ENCODE measurements at regions not wholly inside any gene's neighbourhood (a gene's known extent, or its start where the extent isn't known, plus 50 kb on each side); places are given as distances from the start of the nearest gene placed in this dataset.
"Not testable (repeated sequence)": the region's sequence is repeated elsewhere in the genome, so short reads cannot be mapped to it uniquely, and the experiment has no call there.

DNA sequence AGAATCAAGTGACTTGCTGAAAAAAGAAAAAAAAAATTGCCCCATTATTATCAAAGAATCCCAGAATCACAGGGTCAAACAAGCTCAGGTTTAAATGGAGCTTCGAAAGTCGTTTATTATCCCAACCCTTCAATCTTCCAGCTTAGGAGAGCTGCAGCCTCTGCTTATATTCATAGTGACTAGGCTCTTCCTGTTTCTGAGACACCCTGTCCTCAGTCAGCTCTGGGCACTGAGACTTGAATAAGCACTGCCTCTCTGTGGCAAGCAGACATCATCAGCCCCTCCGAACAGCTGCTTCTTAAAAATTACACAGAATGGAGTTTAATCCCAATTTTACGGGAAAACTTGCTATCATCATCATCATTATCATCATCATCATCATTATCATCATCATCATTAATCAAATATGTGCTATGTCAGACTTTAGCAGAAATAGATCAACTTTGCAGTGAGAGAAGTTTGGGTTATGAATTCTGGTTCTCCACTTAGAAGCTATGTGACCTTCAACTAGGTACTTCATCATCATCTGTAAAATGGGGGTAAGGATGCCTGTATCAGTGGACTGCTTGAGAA, 614.0 kb upstream of the SYNCRIP start:
- no peak for DNase-seq (ENCODE audit: low spot score)

DNA sequence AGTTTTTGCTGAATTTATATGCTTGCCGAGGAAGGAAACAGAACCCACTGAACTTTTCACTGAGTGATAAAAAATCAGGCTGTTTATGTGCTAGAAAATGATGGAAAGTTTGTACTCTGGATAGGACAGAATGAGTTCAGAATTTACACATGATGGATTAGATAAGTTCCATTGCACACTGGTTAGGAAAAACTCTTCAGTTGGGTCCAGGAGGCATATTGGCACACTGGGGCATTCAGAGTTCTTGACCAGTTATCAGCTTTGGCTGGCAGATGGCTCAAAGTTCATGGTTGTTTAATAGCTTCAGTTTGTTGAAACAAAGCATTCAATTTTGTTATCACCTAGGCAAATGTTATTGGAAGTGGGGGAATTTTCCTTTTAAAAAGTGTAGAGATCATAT, 613.3 kb upstream of the SYNCRIP start:
- DNase-seq (ENCODE audit: low spot score) = no peak

DNA sequence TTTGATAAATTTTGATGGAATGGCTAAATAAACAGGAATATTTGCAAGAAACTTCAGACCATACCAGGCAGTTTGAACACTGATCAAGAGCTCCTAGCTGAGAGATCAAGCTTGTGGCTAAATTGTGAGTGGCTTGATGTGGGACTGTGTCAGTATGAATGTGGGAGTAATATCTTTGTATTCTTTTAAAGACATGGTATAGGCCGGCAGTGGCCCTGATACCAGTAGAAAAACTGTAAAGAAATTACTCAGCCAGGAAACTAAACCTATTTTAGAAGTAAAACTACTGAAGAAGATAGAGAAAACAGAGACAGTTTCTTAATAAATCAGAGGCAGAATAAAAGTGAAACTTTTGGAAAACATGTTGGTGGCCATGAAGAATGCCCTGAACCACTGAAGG, 608.4 kb upstream of the SYNCRIP start:
- DNase-seq (ENCODE audit: low spot score) = no peak

DNA sequence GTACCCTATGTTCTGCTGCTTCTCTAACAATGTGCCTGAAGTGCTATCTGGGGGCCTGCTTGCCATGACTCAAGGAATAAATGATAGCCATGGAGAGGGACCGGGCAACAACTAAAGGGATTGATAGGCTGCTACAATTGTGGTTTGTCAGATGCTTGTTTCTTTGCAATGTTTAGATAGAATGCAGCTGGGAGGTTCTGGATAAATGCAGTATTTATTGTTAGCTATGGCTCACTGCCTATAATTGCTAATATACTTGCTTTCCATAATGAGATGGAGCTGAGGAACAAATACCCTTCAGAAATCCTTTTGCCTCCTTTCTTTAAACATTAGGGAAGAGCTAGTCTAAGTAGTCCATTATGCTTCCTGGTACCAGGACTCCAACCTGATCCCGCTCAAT, 575.2 kb upstream of the SYNCRIP start:
- no peak for DNase-seq (ENCODE audit: low spot score)

DNA sequence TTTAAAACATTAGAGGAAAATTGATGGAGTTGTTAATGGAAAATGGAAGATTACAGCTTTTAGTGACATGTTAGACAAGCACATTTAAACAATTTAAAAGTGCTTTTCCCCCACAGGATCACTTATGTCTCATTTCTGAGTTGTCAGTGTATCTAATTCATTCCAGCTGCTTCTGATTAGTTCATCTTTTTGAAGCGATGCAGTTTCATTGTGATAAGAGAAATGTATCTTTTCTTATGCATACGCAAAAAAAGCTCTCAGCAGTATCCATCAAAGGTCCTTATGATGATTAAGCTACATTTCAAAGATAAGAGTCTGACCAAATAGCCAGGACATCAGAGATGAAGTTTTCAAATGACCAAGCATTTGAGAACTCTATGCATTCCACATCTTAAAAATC, 572.6 kb upstream of the SYNCRIP start:
- no peak for DNase-seq (ENCODE audit: low spot score)

DNA sequence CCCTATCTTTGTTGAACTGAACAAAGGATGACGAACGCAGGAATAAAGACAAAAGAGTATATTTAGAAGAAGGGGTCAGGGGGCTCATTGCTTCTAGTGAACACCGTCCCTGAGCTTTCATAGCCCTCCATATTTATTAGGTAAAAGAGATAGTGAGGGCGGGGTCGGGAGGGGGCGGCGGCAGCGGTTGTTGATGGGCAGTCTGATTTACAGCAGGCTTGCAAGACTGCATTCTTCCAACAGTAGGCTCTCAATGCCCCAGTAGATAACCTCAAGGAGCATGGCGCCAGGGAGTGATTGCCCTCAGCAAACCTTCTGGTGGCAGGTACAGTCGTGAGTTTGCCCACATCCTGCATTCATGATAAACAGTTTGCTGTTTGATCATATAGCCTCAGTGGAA, 563.3 kb upstream of the SYNCRIP start:
- DNase-seq (ENCODE audit: low spot score) = no peak

DNA sequence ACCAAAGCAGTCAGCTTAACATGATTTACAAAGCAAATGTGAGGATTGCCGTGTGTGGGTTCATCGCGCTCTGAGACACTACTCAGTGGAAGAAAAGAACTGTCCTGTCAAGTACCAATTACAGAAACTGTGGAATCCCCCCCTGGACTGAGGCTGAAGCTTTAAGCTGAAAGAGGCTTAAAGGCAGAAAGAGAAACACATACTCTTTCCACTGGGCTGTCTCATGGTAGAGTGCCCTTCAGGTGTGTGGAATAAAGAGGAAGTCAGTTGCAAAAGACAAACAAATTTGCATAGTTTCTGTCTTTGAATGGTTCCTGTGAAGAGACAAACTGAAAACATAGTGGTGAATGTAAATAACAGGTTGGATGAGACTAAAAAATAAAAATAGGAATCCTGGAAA, 560.4 kb upstream of the SYNCRIP start:
- DNase-seq (ENCODE audit: low spot score) = no peak

DNA sequence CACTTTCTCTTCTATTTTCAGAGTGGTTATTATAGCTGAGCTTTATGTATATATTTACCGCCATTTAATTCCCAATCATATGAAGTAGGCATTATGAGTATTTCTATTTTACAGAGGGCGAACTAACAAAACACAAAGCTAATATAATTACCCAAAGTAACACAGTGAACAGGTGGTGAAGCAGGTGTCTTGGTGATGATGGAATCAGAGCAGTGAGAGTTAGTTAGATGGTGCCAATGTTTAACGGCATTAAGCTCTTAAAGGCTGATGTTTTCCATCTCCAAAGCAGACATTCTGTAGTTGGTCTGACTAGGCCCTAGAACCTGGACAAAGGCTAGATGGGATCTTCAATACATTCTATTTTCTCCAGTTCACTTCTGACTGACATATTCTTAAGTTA, 551.1 kb upstream of the SYNCRIP start:
- DNase-seq (ENCODE audit: low spot score) = no peak

DNA sequence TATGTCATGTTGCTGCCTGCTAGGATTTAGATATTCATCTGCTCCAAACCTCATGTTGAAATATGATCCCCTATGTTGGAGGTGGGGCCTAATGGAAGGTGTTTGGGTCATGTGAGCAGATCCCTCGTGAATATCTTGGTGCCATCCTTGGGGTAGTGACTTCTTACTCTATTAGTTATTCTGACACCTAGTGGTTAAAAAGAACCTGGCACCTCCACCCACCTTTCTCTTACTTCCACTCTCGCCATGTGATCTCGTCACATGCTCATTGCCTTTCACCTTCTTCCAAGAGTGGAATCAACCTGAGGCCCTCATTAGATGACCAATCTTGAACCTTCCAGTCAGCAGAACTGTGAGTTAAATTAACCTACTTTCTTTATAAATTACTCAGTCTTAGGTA, 549.4 kb upstream of the SYNCRIP start:
- DNase-seq (ENCODE audit: low spot score) = no peak

DNA sequence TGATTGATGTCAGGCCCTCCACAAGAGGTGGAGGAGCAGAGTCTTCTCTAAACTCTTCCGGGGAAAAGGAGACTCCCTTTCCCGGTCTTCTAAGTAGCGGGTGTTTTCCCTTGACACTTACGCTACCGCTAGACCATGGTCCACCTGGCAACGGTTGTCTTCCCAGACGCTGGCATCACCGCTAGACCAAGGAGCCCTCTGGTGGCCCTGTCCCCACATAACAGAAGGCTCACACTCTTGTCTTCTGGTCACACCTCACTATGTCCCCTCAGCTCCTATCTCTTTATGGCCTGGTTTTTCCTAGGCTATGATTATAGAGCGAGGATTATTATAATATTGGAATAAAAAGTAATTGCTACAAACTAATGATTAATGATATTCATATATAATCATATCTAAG, 532.5 kb upstream of the SYNCRIP start:
- DNase-seq (ENCODE audit: low spot score) = not testable (repeated sequence)

DNA sequence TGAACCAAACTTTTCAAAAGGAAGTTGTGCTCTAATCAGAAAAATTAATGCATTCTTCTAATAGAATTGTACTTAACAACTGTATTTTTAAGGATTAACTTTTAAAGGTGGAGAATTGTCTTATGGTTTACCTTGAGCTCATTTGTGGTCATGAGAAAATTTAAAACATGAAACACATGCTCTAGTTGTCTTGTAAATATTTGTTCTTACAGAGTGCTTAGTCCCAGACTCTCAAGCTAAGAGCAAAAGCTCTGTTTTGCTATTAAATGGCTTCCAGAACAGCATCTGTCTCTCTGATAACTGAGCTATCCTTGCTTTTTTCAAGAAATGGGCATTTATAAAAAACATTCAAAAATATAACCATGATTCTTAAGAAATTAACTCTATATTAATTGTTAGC, 512.2 kb upstream of the SYNCRIP start:
- DNase-seq (ENCODE audit: low spot score) = no peak

DNA sequence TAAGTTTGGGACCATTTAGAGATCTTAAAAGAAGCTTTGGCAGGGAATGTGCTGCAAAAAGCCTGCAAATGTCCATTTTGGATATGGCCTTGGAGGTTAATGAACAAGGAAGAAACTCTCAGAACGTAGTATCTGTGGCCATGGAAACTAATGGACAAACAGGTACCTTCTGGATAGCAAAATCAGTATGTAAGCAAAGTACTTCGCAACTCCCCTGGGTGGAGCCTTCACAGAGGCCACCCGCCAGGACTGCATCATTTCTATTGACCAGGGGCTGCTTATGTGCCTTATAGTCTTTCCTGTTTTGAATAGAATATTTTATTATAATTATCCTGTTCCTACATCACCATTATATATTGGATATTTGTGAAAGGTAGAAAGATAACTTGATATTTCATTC, 510.8 kb upstream of the SYNCRIP start:
- DNase-seq (ENCODE audit: low spot score) = no peak

DNA sequence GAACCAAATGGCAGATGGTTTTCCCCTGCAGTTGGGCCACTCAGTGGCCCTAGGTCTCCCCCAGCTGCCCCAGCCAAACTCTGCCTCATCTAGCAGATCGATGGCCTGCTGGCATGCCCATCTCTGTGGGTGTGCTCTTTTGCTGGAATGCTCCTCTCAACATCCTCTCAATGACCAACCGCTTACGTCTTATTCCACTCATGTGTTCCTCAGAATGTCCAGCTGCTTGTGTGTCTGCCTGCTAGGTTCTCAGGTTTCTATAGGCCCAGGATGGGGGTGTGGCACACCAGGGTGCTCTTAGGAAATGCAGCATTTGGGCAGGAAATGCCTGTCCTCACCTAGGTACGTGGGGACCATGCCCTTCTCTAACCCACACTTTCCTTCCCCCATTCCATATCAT, 509.9 kb upstream of the SYNCRIP start:
- no peak for DNase-seq (ENCODE audit: low spot score)

DNA sequence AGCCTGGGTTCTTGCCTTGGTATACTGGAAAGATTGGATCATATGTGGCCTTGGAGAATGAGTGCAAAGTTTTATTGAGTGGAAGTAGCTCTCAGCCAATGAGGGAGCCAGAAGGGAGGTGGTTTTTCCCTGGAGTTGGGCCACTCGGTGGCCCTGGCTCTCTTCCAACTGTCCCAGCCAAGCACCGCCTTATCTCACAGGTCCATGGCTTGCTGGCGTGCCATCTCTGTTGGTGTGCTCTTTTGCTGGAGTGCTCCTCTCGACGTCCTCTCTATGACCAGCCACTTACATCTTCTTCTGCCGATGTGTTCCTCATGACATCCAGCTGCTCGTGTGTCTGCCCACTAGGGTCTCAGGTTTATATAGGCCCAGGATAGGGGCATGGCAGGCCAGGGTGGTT, 505.9 kb upstream of the SYNCRIP start:
- no peak for DNase-seq (ENCODE audit: low spot score)

DNA sequence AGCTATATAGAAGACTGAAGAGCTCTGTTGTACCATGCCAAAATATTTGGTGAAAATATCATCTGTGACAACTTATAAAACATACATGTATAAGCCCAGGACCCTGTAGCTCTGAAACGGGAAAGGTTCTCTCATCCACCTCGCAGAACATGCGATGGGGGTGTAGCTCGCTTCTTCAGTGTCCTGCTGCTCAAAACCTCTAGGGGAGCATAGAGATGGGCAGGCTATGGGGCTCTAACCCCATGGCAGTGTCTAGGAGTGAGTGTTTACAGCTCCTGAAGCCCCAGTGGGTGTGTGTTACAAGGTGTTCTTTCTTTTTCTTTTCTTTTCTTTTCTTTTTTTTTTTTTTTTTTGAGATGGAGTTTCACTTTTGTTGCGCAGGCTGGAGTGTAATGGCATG, 505.2 kb upstream of the SYNCRIP start:
- DNase-seq (ENCODE audit: low spot score) = no peak

DNA sequence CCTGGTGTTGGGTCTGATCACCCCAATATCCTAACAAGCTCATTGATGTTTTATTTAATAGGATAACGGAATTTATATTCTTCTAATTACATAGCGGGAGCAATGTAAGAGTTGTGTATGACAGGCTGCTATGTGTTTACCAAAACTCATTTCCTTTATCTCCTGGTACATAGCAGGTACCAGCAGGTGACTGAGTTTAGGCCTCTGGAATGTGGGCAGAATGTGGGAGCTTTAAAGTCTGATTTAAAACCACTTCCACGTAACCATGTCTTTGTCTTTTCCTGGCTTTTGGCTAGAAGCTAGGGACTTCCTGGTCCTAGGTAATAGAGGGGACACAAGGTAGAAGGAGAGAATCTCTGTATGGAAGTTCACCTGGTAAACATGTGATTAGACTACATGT, 504.6 kb upstream of the SYNCRIP start:
- no peak for DNase-seq (ENCODE audit: low spot score)

DNA sequence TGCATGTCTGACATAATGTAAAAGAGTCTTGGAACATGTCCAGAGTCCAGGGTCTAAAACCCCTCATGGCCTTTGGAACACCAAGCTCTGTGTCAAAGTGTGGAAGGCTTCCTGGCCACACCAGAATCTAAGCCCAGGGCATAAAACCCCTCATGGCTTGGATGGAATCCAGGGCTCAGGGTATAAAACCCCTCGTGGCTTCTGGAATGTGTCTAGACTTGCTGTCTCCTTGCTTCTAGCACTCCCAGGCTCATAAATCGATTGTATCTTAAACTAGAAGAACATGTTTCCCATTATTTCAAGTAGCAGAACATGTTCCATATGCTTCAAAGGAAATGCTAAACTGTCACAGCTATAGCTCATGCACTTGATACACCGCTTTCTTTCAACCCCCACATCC, 504.1 kb upstream of the SYNCRIP start:
- not testable (repeated sequence) for DNase-seq (ENCODE audit: low spot score)

DNA sequence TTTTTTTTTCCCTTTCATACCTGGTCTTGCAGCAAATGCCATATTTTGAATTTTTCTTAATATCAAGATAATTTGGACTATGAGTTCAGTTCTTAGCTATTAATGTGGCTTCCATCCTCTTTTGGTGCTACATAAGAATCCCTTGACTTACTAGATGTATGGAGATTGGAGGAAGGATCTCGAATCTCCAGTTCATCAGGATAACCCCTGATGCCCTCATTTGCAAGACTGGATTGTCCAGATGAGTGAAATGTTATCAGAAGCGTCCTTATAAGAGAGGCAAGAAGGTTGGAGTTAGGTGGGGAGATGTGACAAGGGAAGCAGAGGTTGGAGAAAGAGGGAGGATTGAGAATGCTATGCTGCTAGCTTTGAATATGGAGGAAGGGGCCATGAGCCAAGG, 499.6 kb upstream of the SYNCRIP start:
- no peak for DNase-seq (ENCODE audit: low spot score)

DNA sequence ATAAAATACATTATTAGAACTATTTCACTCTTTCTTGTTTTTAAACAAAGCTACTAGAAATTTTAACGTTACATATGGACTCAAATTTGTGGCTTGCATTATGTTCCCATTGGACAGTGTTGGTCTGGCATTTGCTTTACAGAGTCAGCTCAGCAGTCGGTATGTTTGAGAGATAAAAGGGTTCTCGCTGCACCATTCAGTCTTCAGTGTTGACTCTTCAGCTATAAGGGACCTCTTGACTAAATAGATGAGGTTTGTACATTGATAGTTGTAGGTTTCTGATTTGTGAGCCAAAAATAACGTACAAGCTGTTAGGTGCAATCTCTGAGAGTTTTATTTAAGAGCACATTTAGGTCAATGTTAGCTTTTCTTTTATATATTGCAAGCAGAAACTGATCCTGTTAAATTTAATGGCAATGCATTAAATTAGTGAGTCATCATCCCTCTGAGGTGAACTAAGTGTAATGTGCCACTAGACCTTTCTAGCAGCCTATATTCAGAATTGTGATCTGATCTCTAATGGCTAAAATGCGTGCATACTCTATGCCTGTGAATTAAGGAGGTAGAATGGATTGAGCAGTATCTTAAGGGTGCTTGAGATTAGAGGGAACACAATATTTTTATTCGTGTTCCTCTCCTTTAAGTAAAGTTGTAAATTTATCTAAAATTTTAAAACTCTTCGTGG, 485.6 kb upstream of the SYNCRIP start:
- no peak for DNase-seq (ENCODE audit: low spot score)

DNA sequence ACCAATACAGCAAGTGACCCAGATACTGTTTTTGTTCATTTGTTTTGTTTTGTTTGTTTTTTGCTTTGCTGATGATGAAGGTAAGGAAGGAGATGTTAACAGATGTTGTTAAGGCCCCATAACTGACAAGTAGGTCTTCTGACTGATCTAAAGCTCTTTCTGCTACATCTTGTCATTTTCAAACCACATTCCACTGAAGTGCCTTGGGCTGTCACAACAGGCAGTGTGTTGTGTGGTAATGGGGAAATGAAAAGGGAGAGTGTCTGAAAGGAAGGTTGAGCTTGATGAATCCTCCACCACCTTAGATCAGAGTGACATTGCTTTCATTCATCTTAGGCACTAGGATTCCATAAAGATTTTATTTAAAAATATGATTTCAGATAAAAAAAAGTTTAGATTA, 479.4 kb upstream of the SYNCRIP start:
- no peak for DNase-seq (ENCODE audit: low spot score)

DNA sequence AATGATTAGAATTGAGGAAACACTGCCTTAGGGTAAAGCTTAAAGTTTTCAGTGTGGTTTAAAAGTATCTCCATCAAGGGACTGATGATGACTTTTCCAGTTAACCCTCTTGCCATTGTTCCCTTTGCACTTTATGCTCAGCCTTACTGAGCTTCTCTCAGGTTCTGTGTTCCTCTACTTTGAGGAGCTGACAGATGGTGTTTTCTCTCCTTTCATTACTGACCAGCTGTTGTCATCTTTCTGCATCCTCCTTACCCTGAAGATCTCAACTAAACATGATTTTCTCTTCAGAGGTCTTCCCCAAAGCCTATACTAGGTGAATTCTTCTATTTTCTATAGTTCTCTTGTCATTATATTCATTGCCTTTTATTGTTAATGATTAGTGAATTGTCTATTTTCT, 475.6 kb upstream of the SYNCRIP start:
- DNase-seq (ENCODE audit: low spot score) = no peak

DNA sequence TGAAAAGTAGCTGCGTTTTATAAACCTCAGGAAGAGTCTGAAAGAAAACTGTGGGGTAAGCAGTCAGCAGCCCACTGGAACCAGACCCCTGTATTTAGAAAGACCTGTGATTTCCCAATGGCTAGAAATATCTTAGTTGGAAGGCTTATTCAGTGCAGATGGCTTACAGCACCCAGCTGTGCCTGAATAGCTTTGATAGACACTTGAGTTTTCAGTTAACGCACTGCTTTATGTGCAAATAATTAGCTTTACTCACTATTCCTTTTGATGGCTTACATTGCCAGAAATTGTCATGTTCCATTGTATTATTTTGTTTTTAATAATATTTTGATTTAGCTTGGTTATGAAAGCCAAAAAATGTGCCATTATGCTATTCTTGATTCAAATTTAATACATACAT, 465.3 kb upstream of the SYNCRIP start:
- DNase-seq (ENCODE audit: low spot score) = no peak

DNA sequence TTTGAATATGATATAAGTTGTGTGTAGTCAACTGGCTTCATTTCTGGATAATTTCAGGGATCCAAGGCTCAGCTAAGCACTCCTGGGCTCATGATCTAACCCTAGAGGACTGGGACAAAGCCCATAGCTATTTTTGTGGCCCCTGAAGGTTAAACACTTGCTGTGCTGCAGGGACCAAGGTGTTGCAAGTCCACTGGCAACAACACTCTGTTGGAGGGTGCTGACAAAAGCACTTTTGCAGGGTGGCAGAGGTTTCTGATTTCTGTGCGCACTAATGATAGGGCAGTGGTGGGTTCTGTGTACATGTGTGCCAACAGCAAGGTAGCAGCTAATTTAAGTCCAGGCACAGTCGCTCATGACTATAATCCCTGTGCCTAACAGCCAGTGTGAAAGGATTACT, 445.3 kb upstream of the SYNCRIP start:
- no peak for DNase-seq (ENCODE audit: low spot score)

DNA sequence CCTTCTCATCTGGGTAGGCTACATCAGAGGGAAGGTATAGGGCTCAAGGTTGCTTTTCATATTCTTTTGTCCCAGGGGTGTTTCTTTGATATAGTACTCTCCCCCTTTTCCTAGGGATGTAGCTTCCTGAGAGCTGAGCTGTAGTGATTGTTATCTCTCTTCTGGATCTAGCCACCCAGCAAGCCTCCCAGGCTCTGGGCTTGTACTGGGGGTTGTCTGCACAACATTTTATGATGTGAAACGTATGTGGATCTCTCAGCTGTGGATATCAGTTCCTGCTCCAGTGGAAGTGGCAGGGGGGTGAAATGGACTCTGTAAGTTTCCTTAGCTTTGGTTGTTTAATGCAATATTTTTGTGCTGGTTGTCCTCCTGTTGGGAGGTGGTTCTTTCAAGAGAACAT, 437.3 kb upstream of the SYNCRIP start:
- DNase-seq (ENCODE audit: low spot score) = no peak

DNA sequence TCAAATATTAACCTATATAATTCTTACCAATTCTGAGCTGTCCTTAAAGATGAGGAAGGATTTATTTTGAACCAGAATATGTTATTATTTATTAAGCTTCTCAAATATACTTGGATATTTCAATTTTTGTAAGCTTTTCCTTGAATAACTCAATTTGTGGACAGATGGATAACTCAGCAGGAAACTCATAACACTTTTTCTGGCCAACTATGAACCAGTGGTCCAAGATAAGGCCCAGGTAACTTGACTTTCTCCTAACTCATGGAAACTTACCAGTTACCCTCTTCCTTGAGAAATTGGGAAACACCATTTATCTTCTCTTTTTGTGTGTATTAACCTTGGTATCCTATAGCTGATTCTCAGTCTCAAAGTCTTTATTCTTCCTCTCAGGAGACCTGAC, 427.5 kb upstream of the SYNCRIP start:
- DNase-seq (ENCODE audit: low spot score) = no peak

All from AG08396 (cell line).